Fibroblast of the aortic adventitia (primary cell): ENCODE measurements at regions not wholly inside any gene's neighbourhood (a gene's known extent, or its start where the extent isn't known, plus 50 kb on each side); places are given as distances from the start of the nearest gene placed in this dataset.

Source experiments
- DNase-seq: peaks from one replicate; pipeline ENCODE4 v3.0.0-alpha.2; 2010; ENCODE audit warnings: low read depth
- H3K4me3 ChIP-seq: 2 replicates; pipeline ENCODE4 v1.5.1; 2011; ENCODE audit warnings: low read depth, mild to moderate bottlenecking, control low read depth, low read length, moderate library complexity
- CTCF ChIP-seq: IDR thresholded peaks from 2 replicates; pipeline ENCODE4 v1.5.1; 2011; ENCODE audit warnings: mild to moderate bottlenecking, low read length, control low read depth, inconsistent platforms; ENCODE audit not compliant: insufficient read depth

- peak; percentile 80 for DNase-seq
- no peak overlapping the region for H3K4me3 ChIP-seq
- TF ChIP-seq CTCF: no peak
These were observed 142.8 kb upstream of the SEMA3A start for GRCh38 chr7:84337429-84337828.

DNA sequence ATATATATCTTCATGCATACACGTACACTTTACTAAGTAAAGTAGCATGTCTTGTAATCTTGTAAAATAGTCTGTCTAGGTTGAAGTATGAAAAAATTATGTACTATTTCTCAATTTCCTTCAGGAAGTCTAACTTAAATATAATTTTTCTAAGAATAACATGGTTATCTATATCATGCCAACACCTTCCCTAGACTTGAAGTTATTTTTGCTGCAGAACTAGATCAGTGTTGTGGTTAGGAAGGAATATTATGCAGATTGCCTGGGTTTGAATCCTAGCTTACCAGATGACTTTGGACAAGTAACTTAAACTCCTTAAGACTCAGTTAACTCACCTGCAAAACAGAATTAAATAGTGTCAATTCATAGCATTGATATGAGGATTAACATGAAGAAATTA, 142.2 kb upstream of the SEMA3A start:
- no peak for DNase-seq
- no peak for TF ChIP-seq CTCF
- H3K4me3 ChIP-seq: no peak overlapping the region

DNA sequence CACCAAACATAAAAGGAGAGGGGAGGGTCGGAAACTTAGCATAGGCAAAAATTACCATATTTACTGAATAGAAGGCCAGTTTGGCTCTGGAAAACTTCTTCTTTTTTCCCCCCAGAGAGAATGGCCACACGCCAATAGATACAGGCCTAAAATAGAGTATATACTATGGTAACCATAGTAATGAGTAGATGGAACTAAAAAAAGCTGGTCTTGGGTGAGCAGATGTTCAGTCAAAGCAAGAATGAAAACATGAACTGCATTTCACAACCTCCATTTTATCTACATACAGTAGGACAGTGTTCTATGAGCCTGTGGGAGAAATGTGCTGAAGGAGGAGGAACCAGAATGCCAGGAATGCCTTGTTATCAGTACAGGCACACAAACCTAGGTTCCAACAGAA, 141.7 kb upstream of the SEMA3A start:
- no peak overlapping the region for H3K4me3 ChIP-seq
- no peak for TF ChIP-seq CTCF
- peak; percentile 87 for DNase-seq

DNA sequence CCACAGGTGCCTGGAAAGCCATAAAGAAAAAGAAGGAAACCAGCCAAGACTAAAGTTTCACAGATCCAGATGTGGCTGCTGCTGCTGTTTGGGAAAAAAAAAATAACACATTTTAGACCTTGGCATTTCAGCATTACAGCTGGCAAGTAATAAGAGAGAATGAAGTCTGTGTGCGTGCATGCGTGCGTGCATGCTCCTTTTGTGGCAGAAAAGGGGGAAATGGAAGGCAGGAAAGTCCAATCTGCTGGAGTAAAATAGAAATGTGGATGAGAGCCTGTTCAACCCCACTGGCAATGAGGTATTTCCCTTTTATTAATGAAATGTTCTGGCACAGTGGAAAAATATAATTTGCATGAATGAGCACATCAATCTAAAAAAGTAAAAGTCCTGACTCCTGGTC, 137.0 kb upstream of the SEMA3A start:
- H3K4me3 ChIP-seq: no peak overlapping the region
- DNase-seq: peak; percentile 25
- TF ChIP-seq CTCF: no peak

GRCh38 chr7:84328571-84328970, 134.0 kb upstream of the SEMA3A start:
- TF ChIP-seq CTCF: no peak

DNA sequence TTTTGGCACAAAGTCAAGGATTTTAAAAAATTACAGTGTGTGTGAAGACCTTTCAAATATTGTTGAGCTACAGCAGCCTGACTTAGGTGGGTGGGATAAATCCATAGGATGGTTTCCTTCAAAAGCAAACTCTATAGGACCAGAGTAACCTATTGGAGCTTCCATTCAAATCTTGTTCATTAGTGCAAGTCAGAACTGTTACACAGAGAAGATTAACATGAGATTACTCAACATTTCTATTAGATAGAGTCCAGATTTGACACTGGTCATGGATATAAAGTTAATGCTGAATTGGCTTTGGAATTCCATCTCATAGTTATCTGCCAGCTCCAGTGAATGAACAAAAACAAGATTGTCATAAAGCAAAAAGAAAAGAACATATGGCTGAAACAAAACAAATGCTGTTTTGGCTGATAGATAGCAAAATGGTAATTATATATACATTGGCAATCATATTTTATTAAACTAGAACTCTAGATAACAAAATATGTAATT, 129.6 kb upstream of the SEMA3A start:
- H3K4me3 ChIP-seq: no peak overlapping the region
- TF ChIP-seq CTCF: no peak
- DNase-seq: no peak

More at GRCh38 chr7:84328571-84328970, 134.0 kb upstream of the SEMA3A start:
- H3K4me3 ChIP-seq: no peak overlapping the region
- DNase-seq: peak; percentile 6

DNA sequence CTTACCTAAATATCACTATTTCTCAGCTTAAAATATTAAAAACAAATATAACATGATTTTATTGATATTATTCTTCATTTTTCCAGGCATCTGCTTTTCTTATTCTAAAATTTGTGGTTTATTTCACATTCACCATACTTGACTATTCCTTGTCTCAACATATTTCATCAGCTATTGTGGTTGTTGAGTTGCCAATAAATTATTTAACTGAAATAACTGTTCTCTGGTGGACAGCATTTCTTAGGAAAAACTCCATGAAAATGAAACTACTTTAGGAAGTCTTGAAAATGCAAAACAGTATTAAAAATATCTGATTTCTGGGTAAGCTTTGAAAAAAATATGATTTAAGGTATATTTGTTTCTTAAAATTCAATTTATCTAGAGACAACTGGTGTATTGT, 122.9 kb upstream of the SEMA3A start:
- TF ChIP-seq CTCF: no peak
- peak; percentile 51 for DNase-seq
- no peak overlapping the region for H3K4me3 ChIP-seq
